ENCODE measurements at regions not wholly inside any gene's neighbourhood (a gene's known extent, or its start where the extent isn't known, plus 50 kb on each side); places are given as distances from the start of the nearest gene placed in this dataset.
A peak's percentile ranks its signal among the peaks of the same experiment; 100 is the strongest.
"Not testable (repeated sequence)": the region's sequence is repeated elsewhere in the genome, so short reads cannot be mapped to it uniquely, and the experiment has no call there.

DNA sequence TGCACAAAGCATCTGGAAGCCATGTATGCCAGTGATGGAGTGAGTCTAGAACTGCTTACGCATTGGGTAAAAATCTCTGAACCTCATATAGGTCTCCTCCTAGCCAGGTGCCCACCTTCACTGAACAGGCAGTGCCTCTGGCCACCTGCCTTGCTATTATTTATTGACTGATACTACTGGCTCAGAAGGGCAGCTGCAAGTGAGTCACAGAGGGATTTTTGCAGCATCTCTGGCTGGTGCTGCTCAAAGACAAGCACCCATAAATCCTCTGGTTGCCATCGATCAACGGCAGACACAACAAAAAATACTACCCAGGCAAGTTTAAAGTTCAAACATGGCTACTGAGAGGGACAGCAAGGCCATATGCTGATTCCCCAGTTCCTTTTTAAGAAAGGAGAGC lies 279.4 kb downstream of the UBE3D start:
- no peak overlapping the region for H3K4me3 ChIP-seq (ENCODE audit: low read depth, low read length)
- DNase-seq (ENCODE audit: low read depth) (no peak), FAIRE-seq (no peak)
- H3K27me3 ChIP-seq (ENCODE audit: control insufficient read depth, insufficient read depth, low read length), result peaks cover 8% of the 10 kb centered on the region
- H3K36me3 ChIP-seq (ENCODE audit: control insufficient read depth, insufficient read depth, low read length), result no peaks in the 10 kb centered on the region
- no peak for TF ChIP-seq CTCF (IDR thresholded peaks at IDR 0.05; ENCODE audit: insufficient read depth, low read length, severe bottlenecking)

DNA sequence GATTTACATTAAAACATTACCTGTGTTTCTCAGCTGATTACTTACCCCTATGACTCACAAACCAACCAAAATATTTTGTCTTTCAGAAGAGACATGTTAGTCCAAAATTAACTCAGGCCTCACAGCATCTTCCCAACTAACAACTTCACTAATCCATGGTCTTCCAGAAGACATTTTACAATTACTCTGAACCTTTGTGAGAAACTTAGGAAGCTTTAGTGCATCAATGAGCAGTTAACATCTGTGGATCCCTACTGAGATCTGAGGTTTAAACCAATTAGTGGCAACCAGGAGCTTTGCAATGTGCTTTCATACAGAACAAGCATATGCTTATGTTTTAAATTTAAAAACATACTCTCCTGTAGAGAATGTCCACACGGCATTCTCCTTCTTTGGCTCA lies 269.7 kb downstream of the UBE3D start:
- FAIRE-seq, result no peak
- no peak for DNase-seq (ENCODE audit: low read depth)
- TF ChIP-seq CTCF (IDR thresholded peaks at IDR 0.05; ENCODE audit: insufficient read depth, low read length, severe bottlenecking), result no peak
- no peaks in the 10 kb centered on the region for H3K36me3 ChIP-seq (ENCODE audit: control insufficient read depth, insufficient read depth, low read length)
- H3K27me3 ChIP-seq (ENCODE audit: control insufficient read depth, insufficient read depth, low read length), result no peaks in the 10 kb centered on the region
- H3K4me3 ChIP-seq (ENCODE audit: low read depth, low read length), result no peak overlapping the region

DNA sequence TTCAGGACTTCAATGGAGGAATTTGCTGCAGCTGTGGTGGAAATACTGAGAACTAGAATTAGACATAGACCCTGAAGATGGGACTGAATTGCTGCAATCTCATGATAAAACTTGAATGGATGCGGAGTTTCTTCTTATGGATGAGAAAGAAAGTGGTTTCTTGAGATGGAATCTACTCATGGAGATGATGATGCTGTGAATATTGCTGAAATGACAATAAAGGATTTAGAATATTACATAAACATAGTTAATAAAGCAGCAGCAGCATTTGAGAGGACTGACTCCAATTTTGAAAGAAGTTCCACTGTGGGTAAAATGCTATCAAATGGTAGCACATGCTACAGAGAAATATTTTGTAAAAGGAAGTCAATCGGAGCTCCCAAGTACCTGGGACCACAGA lies 264.6 kb downstream of the UBE3D start:
- no peaks in the 10 kb centered on the region for H3K27me3 ChIP-seq (ENCODE audit: control insufficient read depth, insufficient read depth, low read length)
- no peak for TF ChIP-seq CTCF (IDR thresholded peaks at IDR 0.05; ENCODE audit: insufficient read depth, low read length, severe bottlenecking)
- FAIRE-seq (no peak), DNase-seq (ENCODE audit: low read depth) (no peak)
- H3K36me3 ChIP-seq (ENCODE audit: control insufficient read depth, insufficient read depth, low read length), result no peaks in the 10 kb centered on the region
- no peak overlapping the region for H3K4me3 ChIP-seq (ENCODE audit: low read depth, low read length)

DNA sequence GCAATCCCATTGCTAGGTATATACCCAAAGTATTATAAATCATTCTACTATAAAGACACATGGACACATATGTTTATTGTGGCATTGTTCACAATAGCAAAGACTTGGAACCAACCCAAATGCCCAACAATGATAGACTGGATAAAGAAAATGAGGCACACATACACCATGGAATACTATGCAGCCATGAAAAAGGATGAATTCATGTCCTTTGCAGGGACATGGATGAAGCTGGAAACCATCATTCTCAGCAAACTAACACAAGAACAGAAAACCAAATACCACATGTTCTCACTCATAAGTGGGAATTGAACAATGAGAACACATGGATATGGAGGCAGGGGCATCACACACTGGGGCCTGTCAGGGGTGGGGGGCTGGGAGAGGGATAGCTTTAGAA lies 249.4 kb downstream of the UBE3D start:
- H3K27me3 ChIP-seq (ENCODE audit: control insufficient read depth, insufficient read depth, low read length); H3K36me3 ChIP-seq (ENCODE audit: control insufficient read depth, insufficient read depth, low read length); H3K4me3 ChIP-seq (ENCODE audit: low read depth, low read length); DNase-seq (ENCODE audit: low read depth); FAIRE-seq: not testable (repeated sequence)

- TF ChIP-seq CTCF (IDR thresholded peaks at IDR 0.05; ENCODE audit: insufficient read depth, low read length, severe bottlenecking), result no peak
- no peak overlapping the region for H3K4me3 ChIP-seq (ENCODE audit: low read depth, low read length)
- H3K27me3 ChIP-seq (ENCODE audit: control insufficient read depth, insufficient read depth, low read length), result no peaks in the 10 kb centered on the region
- no peaks in the 10 kb centered on the region for H3K36me3 ChIP-seq (ENCODE audit: control insufficient read depth, insufficient read depth, low read length)
- DNase-seq (ENCODE audit: low read depth), result peak; percentile 71
- FAIRE-seq, result no peak
Observed at GRCh38 chr6:82818727-82819126, 246.9 kb downstream of the UBE3D start.

DNA sequence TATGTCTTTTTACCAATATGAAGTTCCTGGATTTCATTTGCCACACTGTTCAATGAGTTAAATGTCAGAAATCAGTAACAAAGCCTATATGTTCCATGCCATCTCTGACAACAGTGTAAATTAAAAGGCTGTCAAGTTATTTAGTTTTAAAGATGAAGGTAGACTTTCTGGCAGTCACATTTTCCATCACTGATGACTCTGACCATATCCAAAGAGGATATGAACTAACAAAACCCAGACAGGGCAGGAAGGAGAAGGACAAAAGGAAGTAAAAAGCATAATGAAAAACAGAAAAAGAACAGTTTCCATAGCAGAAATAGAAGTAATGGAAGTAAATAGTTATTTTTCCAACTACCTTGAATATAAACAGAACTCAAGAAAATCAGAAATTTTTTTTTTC lies 242.3 kb downstream of the UBE3D start:
- DNase-seq (ENCODE audit: low read depth) (no peak), FAIRE-seq (no peak)
- H3K36me3 ChIP-seq (ENCODE audit: control insufficient read depth, insufficient read depth, low read length), result no peaks in the 10 kb centered on the region
- no peaks in the 10 kb centered on the region for H3K27me3 ChIP-seq (ENCODE audit: control insufficient read depth, insufficient read depth, low read length)
- no peak for TF ChIP-seq CTCF (IDR thresholded peaks at IDR 0.05; ENCODE audit: insufficient read depth, low read length, severe bottlenecking)
- H3K4me3 ChIP-seq (ENCODE audit: low read depth, low read length), result no peak overlapping the region
